Adrenal gland (tissue), 9 donors: ENCODE measurements at regions not wholly inside any gene's neighbourhood (a gene's known extent, or its start where the extent isn't known, plus 50 kb on each side); places are given as distances from the start of the nearest gene placed in this dataset.

Experiments used
- DNase-seq, 7 donors: peaks; one replicate each; pipeline ENCODE4 v3.0.0-alpha.2; 2019 to 2020
- H3K27ac ChIP-seq, 5 donors: fragments of 200-600 bp; sonication (generic) in 4 of 5; 1 replicate in 3 of 5; 2 replicates in 2 of 5; pipeline versions ENCODE4 v1.5.1 to v1.8.0; 2016 to 2020; ENCODE audit warnings: mild to moderate bottlenecking in 1 of 5
- H3K27me3 ChIP-seq: fragments of 200-600 bp; 2 replicates; pipeline ENCODE4 v1.8.0; 2021
- H3K36me3 ChIP-seq, 2 donors: fragments of 200-600 bp; replicated peaks in 1 of 2; 1 replicate in 1 of 2; 2 replicates in 1 of 2; pipeline versions ENCODE4 v1.5.1 to v1.8.0; 2018 to 2022
- H3K4me1 ChIP-seq, 2 donors: fragments of 200-600 bp; replicated peaks in 1 of 2; 1 replicate in 1 of 2; 2 replicates in 1 of 2; pipeline versions ENCODE4 v1.5.1 to v1.8.0; 2018 to 2021
- H3K4me3 ChIP-seq, 4 donors: fragments of 200-600 bp; sonication (generic) in 3 of 4; one replicate each; pipeline ENCODE4 v1.5.1; 2016 to 2018
- H3K9me3 ChIP-seq, 3 donors: fragments of 200-600 bp; sonication (generic) in 1 of 3; replicated peaks in 1 of 3; 1 replicate in 2 of 3; 2 replicates in 1 of 3; pipeline versions ENCODE4 v1.5.1 to v1.8.0; 2016 to 2021
- CTCF ChIP-seq, 6 experiments: fragments of 450-650 bp in 4 of 6; fragments of 200-600 bp in 2 of 6; sonication (generic) in 1 of 6; IDR thresholded peaks; 1 replicate in 5 of 6; 2 replicates in 1 of 6; pipeline versions ENCODE4 v1.5.1 to v1.8.0; 2016 to 2021; ENCODE audit warnings: antibody characterized with exemption in 6 of 6, mild to moderate bottlenecking in 2 of 6, moderate library complexity in 1 of 6
- POLR2A ChIP-seq, 2 donors: fragments of 450-650 bp; IDR thresholded peaks; one replicate each; pipeline ENCODE4 v1.6.1; 2017; ENCODE audit warnings: antibody characterized with exemption in 2 of 2, mild to moderate bottlenecking in 2 of 2, moderate library complexity in 1 of 2
- WGBS, 4 donors: extraction: QIAGEN DNeasy Blood & Tissue Kit in 2 of 4; methylation state at CpG; one replicate each; pipeline versions ENCODE4 v1.1.5 to v1.1.7; 2013 to 2017; 5-methylcytosine and 5-hydroxymethylcytosine counted together
- intact Hi-C, 2 donors: fragments of 100-400 bp; cut with DNase I; formaldehyde crosslinking; loops; one replicate each; pipeline versions ENCODE4 v1.14.1 to v1.15.0; 2022 to 2023
- donor health status: healthy with polysubstance abuse.
- donor health status: Bipolar disorder and iron deficiency.
- donor health status: DM: yes; HTN: yes; CAD: no.
- donor health status: DM: no; HTN: no; CAD: no.
- donor health status: DM: no; HTN: no; CAD: no.

GRCh38 chr1:69045572-69045971 is 522.1 kb upstream of the LRRC7 start:
- intact Hi-C loops: no loop called here
- H3K4me1 ChIP-seq: no peaks in the 10 kb centered on the region
- DNase-seq: no peak
- H3K27me3 ChIP-seq: no peaks in the 10 kb centered on the region
- WGBS, 4 donors: 92 to 100% (median 100%) methylated on average over 1 of the region's 1 CpG
- H3K27ac ChIP-seq: no peak overlapping the region
- no peaks in the 10 kb centered on the region for H3K9me3 ChIP-seq
- no peaks in the 10 kb centered on the region for H3K36me3 ChIP-seq
- H3K4me3 ChIP-seq: no peak overlapping the region
- no peak for TF ChIP-seq CTCF (IDR thresholded peaks at IDR 0.05)
- TF ChIP-seq POLR2A (IDR thresholded peaks at IDR 0.05): no peak

- TF ChIP-seq CTCF (IDR thresholded peaks at IDR 0.05) (no peak), POLR2A (IDR thresholded peaks at IDR 0.05) (no peak)
- 44 to 70% (median 62%) methylated on average over 2 of the region's 2 CpGs for WGBS, 4 donors
- H3K4me1 ChIP-seq: no peaks in the 10 kb centered on the region
These were observed 512.5 kb upstream of the LRRC7 start for GRCh38 chr1:69055194-69055593.

GRCh38 chr1:69058454-69058853 is 509.3 kb upstream of the LRRC7 start:
- no peak for DNase-seq
- WGBS, 4 donors: 53 to 66% (median 63%) methylated on average over 3 of the region's 3 CpGs

More at GRCh38 chr1:69055194-69055593, 512.5 kb upstream of the LRRC7 start:
- DNase-seq: no peak
- Histone ChIP-seq H3K4me3 (no peak overlapping the region), H3K36me3 (no peaks in the 10 kb centered on the region), H3K27ac (no peak overlapping the region), H3K27me3 (no peaks in the 10 kb centered on the region), H3K9me3 (no peaks in the 10 kb centered on the region)
- intact Hi-C loops: no loop called here

GRCh38 chr1:69070660-69071373 is 496.9 kb upstream of the LRRC7 start:
- TF ChIP-seq CTCF (IDR thresholded peaks at IDR 0.05) (no peak), POLR2A (IDR thresholded peaks at IDR 0.05) (no peak)
- H3K4me3 ChIP-seq: no peak overlapping the region
- no peak for DNase-seq
- whole genome bisulfite sequencing, 4 donors: 65 to 81% (median 73%) methylated on average over 7 of the region's 7 CpGs
- no peaks in the 10 kb centered on the region for H3K9me3 ChIP-seq
- H3K4me1 ChIP-seq: no peaks in the 10 kb centered on the region
- intact Hi-C loops: no loop called here
- H3K27me3 ChIP-seq: no peaks in the 10 kb centered on the region
- no peak overlapping the region for H3K27ac ChIP-seq
- H3K36me3 ChIP-seq: no peaks in the 10 kb centered on the region

More at GRCh38 chr1:69058454-69058853, 509.3 kb upstream of the LRRC7 start:
- no peaks in the 10 kb centered on the region for H3K9me3 ChIP-seq
- H3K36me3 ChIP-seq: no peaks in the 10 kb centered on the region
- no peaks in the 10 kb centered on the region for H3K4me1 ChIP-seq
- H3K27ac ChIP-seq: no peak overlapping the region
- no peaks in the 10 kb centered on the region for H3K27me3 ChIP-seq
- intact Hi-C loops: no loop called here
- no peak for TF ChIP-seq POLR2A (IDR thresholded peaks at IDR 0.05)
- TF ChIP-seq CTCF (IDR thresholded peaks at IDR 0.05): no peak
- H3K4me3 ChIP-seq: no peak overlapping the region
